ENCODE measurements at regions not wholly inside any gene's neighbourhood (a gene's known extent, or its start where the extent isn't known, plus 50 kb on each side); places are given as distances from the start of the nearest gene placed in this dataset.

DNA sequence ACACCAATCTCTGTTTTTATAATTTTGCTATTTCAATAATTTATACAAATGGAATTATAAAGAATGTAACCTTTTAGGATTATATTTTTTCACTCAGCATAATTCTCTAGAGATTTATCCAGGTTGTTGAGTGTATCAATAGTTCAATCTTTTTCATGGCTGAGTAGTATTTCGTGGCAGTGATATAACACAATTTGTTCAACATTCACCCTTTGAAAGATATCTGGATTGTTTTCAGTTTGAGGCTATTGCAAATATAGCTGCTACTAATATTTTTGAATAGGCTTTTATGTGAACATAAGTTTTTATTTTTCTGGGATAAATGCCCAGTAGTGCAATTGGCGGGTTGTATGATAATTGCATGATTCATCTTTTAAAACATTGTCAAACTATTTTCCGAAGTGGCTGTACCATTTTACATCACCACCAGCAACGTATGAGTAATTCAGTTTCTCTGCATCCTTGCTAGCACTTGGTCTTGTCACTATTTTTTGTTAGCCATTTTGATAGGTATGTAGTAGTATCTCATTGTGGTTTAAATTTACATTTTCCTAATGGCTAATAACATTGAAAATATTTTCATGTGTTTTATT, 55.6 kb upstream of the ABCD3 start:
- TF ChIP-seq, protein P1, sequence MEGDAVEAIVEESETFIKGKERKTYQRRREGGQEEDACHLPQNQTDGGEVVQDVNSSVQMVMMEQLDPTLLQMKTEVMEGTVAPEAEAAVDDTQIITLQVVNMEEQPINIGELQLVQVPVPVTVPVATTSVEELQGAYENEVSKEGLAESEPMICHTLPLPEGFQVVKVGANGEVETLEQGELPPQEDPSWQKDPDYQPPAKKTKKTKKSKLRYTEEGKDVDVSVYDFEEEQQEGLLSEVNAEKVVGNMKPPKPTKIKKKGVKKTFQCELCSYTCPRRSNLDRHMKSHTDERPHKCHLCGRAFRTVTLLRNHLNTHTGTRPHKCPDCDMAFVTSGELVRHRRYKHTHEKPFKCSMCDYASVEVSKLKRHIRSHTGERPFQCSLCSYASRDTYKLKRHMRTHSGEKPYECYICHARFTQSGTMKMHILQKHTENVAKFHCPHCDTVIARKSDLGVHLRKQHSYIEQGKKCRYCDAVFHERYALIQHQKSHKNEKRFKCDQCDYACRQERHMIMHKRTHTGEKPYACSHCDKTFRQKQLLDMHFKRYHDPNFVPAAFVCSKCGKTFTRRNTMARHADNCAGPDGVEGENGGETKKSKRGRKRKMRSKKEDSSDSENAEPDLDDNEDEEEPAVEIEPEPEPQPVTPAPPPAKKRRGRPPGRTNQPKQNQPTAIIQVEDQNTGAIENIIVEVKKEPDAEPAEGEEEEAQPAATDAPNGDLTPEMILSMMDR (IDR thresholded peaks at IDR 0.05; ENCODE audit: extremely low read depth, insufficient read depth, missing control alignments): no peak
- DNase-seq (ENCODE audit: low spot score): no peak
- in situ Hi-C loops (cut with MboI; ENCODE audit: low pct_unique_long_range_greater_than_20kb, low sequenced_read_pairs, unreplicated experiment): no loop called here

DNA sequence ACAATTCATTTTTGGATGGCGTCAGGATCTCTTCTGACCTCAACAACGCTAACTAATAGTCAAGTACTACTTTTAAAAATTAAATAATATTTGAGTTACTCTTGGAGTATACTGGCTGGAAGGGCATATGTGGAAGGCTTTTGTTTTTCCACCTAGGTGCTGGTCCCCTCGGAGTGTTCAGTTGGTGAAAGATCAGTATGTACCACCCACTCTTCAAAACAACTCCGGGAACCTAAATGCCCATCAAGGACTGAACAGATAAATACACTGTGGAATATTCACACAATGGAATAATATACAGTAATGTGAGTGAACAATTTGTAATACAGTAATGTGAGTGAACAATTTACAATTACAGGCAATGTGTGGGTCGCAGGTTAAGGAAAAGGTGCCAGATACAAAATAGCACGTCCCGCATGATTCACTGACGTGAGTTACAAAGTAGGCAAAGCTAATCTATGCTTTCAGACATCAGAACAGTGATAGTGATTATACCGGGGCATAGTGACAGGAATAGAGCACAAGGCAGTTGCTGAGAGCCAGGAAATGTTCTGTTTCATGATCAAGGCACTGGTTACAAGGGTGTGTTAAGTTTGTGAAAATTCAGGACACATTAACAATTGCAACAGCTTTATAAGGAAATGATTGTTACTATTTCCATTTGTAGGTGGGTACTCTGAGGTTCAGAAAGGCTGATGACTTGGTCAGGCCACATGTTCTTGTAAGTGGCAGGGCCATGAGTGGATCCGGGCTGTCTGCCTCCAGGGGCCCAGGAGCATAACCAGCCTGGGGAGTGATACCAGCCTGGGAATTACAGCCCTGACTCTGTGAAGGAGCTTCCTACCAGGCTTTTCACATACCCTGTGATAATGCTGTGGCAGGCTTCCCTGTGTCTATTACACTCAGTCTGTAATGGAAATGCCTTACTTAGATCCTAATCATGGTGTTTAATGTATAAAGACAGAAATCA, 59.3 kb upstream of the ABCD3 start:
- TF ChIP-seq, protein P1 (IDR thresholded peaks at IDR 0.05; ENCODE audit: extremely low read depth, insufficient read depth, missing control alignments): no peak
- in situ Hi-C loops (cut with MboI; ENCODE audit: low pct_unique_long_range_greater_than_20kb, low sequenced_read_pairs, unreplicated experiment): no loop called here
- no peak for DNase-seq (ENCODE audit: low spot score)

DNA sequence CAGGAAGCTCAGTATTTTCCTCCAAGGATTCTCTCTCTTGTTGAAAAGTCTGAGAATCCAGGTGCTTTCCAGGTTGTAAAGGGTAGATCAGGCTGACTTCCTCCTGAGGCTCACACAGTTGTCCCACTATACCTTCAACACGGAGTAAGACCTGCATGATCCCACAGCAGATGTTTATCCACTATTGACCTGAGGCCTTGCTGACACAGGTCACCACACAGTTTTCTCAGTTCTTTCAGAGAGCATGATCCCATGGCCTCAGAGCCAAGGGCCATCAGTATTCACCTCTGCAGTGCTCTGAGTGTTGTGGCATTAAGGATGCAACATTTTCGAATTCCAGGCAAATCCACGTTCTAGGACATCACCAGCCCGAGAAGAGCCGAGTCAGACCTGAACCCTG, 60.5 kb upstream of the ABCD3 start:
- no peak for DNase-seq (ENCODE audit: low spot score)
- TF ChIP-seq, protein P1 (IDR thresholded peaks at IDR 0.05; ENCODE audit: extremely low read depth, insufficient read depth, missing control alignments): no peak
- in situ Hi-C loops (cut with MboI; ENCODE audit: low pct_unique_long_range_greater_than_20kb, low sequenced_read_pairs, unreplicated experiment): no loop called here

DNA sequence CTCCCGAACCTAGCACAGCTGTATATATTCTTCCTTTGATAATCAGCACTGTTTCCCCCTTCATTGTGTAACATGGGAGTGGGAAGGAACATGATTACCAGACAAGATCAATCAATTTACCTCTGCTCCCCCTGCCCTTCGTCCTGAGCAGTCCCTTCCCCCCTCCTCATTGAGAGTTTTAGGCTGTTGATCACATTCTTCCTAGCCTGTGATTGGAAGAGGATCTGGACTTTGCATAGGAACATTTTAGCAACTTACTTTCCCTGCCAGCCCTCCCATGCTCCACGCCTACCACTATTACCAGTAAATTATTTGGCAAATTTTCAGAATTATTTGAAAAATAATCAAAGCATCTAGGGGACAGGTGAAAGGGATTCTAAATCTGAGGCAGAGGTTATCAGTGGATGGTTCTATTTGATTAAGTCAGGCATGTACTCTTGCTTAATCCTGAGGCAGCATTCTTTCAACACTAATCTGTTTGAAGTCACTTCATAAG, 62.7 kb upstream of the ABCD3 start:
- DNase-seq (ENCODE audit: low spot score): no peak
- in situ Hi-C loops (cut with MboI; ENCODE audit: low pct_unique_long_range_greater_than_20kb, low sequenced_read_pairs, unreplicated experiment): no loop called here
- TF ChIP-seq, protein P1 (IDR thresholded peaks at IDR 0.05; ENCODE audit: extremely low read depth, insufficient read depth, missing control alignments): no peak

DNA sequence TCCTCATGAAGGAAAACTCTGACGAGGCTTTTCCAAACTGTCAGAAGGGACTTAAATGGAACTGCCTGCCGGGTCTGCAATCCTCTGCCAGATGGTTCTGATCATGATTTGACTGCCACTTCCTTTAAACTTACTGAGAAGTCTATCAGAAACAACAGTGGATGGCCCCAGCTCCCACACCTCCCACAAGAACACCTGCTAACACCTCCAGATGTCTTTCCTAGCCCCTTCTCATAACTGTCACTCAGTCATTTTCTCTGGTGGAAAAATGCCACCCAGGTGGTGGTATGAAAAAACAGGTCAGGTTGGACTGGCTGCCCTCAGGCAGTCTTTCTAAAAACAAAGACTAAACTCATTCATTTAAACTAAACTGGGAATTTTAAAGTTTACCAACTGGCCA, 66.7 kb upstream of the ABCD3 start:
- in situ Hi-C loops (cut with MboI; ENCODE audit: low pct_unique_long_range_greater_than_20kb, low sequenced_read_pairs, unreplicated experiment): no loop called here
- DNase-seq (ENCODE audit: low spot score): no peak
- TF ChIP-seq, protein P1 (IDR thresholded peaks at IDR 0.05; ENCODE audit: extremely low read depth, insufficient read depth, missing control alignments): no peak

DNA sequence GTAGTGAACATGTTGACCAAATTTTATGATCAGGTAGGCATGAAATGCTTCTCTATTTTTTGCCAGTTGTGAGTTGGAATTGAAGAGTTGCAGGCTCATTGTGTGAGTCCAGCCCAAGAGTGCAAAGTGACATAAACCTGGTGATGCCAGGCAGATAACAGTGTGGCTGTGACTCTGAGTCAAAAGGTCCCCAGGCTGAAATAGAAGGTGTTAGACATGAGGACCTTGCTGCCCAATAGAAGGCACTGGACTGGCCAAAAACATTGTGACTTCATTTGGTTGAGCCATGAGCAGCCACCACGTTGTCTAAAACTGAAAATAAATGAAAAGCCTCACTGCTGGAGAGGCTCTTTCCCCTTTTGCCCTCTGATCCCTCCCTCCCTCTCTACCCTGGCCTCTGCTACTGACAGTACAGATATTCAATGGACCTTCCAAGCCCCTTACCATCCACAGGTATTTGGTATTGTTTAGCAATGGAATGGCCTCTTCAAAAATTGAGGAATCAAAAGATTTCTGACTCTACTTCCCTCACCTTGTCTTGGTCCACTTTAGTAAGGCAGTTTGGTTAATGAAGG, 67.8 kb upstream of the ABCD3 start:
- in situ Hi-C loops (cut with MboI; ENCODE audit: low pct_unique_long_range_greater_than_20kb, low sequenced_read_pairs, unreplicated experiment): no loop called here
- no peak for DNase-seq (ENCODE audit: low spot score)
- TF ChIP-seq, protein P1 (IDR thresholded peaks at IDR 0.05; ENCODE audit: extremely low read depth, insufficient read depth, missing control alignments): no peak

Measured in GM13977 (cell line).